Erythroblast (primary cell): ENCODE measurements at regions not wholly inside any gene's neighbourhood (a gene's known extent, or its start where the extent isn't known, plus 50 kb on each side); places are given as distances from the start of the nearest gene placed in this dataset.

Experiments
- GATA1 ChIP-seq: IDR thresholded peaks from 2 replicates; pipeline ENCODE4 v1.6.1; 2011; ENCODE audit warnings: low read depth, mild to moderate bottlenecking, control low read depth, low read length, moderate library complexity
- POLR2A ChIP-seq: IDR thresholded peaks from 2 replicates; pipeline ENCODE4 v1.6.1; 2011; ENCODE audit warnings: mild to moderate bottlenecking, low read length

DNA sequence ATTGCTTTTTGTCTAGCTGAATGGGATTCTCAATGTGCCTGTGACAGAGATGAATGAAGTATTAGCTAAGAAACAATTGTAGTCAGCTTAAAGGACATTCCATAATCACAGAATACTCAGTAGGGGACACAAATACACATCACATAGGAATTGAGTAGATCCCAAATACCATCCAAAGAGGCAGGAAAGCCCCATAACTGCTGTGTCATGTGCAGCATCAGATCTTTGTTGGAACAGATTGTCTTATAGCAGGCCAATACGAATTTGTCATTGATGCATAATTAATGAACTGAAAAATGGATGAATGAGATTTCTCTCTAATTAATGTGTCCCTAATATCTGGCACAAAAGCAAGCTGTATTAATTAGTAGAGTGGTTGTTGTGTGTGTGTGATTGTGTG lies 82.3 kb upstream of the S1PR1 start:
- TF ChIP-seq POLR2A (no peak), GATA1 (no peak)
